ENCODE measurements at regions not wholly inside any gene's neighbourhood (a gene's known extent, or its start where the extent isn't known, plus 50 kb on each side); places are given as distances from the start of the nearest gene placed in this dataset.

DNA sequence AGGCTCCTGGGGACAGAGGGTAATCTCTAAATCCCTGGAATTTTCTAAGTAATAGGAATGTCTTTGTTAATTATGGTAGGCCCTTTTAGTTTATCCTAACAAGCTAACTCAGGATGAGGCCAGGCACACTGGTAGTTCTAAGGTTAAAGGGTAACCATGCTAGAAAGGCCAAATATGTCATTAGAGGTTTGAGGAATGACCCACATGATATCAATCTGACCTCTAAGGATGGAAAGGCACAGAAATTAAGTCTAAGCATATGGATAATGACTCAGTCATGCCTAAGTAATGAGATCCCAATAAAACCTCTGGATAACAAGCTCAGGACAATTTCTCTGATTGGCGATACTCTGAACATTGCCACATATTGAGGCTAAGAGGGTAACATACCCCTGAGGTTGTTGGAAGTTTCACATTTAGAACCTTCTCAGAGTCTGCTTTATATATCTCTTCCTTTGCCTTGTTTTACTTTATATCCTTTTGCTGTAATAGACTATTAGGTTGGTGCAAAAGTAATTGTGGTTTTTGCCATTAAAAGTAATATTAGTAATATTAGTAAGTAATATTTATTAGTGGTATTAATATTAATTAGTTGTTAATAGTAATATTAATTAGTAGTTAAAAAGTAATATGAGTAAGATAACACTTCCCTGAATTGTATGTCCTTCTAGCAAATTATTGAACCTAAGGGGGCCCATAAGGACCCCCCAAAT is 806.3 kb upstream of the GCFC2 start:
- TF ChIP-seq, protein P1, sequence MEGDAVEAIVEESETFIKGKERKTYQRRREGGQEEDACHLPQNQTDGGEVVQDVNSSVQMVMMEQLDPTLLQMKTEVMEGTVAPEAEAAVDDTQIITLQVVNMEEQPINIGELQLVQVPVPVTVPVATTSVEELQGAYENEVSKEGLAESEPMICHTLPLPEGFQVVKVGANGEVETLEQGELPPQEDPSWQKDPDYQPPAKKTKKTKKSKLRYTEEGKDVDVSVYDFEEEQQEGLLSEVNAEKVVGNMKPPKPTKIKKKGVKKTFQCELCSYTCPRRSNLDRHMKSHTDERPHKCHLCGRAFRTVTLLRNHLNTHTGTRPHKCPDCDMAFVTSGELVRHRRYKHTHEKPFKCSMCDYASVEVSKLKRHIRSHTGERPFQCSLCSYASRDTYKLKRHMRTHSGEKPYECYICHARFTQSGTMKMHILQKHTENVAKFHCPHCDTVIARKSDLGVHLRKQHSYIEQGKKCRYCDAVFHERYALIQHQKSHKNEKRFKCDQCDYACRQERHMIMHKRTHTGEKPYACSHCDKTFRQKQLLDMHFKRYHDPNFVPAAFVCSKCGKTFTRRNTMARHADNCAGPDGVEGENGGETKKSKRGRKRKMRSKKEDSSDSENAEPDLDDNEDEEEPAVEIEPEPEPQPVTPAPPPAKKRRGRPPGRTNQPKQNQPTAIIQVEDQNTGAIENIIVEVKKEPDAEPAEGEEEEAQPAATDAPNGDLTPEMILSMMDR (conservative IDR thresholded peaks at IDR 0.05; ENCODE audit: control insufficient read depth, insufficient read depth, low read depth, low read length): no peak
- DNase-seq (ENCODE audit: low read depth): no peak
- H3K4me3 ChIP-seq (ENCODE audit: control insufficient read depth, low read depth, low read length): no peak overlapping the region

DNA sequence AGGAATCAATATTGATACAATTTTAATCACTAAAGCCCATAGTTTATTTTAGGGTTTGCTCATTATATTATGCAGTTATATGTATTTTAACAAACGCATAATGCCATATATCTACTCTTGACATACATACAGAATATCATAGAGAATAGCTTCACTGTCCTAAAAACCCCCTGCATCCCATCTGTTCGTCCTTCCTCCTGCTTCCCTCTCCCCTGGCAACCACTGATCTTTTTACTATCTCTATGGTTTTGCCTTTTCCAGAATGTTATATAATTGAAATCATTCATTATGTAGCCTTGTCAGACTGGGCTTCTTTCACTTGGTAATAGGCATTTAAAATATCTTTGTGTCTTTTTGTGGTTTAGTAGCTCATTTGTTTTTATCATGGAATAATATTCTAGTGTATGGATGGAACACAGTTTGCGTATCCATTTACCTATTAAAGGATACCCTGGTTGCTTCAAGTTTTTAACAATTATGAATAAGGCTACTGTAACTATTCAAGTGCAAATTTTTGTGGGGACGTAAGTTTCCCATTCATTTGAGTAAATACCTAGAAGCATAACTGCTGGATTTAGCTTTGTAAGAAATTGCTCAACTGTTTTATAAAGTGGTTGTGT is 801.6 kb upstream of the GCFC2 start:
- no peak overlapping the region for H3K4me3 ChIP-seq (ENCODE audit: control insufficient read depth, low read depth, low read length)
- TF ChIP-seq, protein P1 (conservative IDR thresholded peaks at IDR 0.05; ENCODE audit: control insufficient read depth, insufficient read depth, low read depth, low read length): no peak
- DNase-seq (ENCODE audit: low read depth): no peak

DNA sequence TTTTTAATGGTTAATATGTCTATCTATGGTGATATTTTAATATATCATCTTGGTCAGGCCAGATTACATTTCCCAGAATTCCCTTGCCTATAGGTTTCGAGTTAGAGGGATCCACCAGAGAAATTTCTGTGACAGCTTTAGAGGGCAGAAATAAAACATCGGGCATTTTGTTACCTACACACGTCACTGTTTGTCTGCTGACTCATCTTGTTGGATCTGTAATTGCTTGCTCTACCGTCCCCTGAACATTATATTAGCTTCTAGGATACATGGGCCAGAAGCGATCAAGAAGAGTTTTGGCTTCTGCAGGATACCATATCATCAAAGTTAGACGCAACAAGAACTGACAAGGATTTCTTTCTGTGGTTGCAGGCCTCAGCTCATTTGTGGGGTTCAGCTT is 795.8 kb upstream of the GCFC2 start:
- no peak overlapping the region for H3K4me3 ChIP-seq (ENCODE audit: control insufficient read depth, low read depth, low read length)
- TF ChIP-seq, protein P1 (conservative IDR thresholded peaks at IDR 0.05; ENCODE audit: control insufficient read depth, insufficient read depth, low read depth, low read length): no peak
- DNase-seq (ENCODE audit: low read depth): no peak

DNA sequence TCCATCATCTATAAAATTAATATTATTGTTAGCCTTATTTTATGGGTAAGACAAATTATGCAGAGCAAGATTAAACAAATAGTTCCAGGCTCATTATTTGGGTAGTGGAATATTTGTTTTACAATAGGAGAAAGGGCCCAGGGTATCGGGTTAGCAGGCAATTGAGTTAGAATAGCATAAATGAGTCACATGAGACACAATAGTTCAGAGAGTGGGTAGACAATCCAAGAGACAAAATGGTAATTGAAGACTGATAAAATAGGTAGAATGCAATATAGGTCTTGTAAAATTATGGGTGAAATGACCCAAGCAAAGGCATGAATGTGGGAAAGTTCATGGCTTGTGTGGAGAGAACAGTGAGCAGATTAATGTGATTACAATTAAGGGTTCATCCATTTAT is 790.9 kb upstream of the GCFC2 start:
- no peak for DNase-seq (ENCODE audit: low read depth)
- H3K4me3 ChIP-seq (ENCODE audit: control insufficient read depth, low read depth, low read length): no peak overlapping the region
- TF ChIP-seq, protein P1 (conservative IDR thresholded peaks at IDR 0.05; ENCODE audit: control insufficient read depth, insufficient read depth, low read depth, low read length): no peak

DNA sequence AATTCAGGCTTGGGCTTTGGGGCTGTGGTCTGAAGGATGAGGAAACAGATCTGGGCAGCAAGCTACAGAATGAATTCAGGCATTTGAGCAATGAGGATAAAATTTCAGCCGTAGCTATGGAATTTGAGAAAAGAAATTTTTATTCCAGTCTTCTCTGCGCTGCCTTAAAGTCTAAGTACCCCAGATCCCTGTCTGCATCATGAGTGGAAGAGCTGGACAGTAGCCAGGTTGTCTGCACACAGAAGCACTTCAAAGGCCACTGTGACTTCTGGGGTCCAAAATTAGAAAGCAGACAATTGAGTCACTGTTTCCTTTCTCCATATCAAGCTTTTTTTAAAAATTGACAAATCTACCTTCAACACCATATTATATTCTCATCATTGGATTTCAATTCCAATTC is 787.6 kb upstream of the GCFC2 start:
- H3K4me3 ChIP-seq (ENCODE audit: control insufficient read depth, low read depth, low read length): no peak overlapping the region
- TF ChIP-seq, protein P1 (conservative IDR thresholded peaks at IDR 0.05; ENCODE audit: control insufficient read depth, insufficient read depth, low read depth, low read length): no peak
- DNase-seq (ENCODE audit: low read depth): no peak

DNA sequence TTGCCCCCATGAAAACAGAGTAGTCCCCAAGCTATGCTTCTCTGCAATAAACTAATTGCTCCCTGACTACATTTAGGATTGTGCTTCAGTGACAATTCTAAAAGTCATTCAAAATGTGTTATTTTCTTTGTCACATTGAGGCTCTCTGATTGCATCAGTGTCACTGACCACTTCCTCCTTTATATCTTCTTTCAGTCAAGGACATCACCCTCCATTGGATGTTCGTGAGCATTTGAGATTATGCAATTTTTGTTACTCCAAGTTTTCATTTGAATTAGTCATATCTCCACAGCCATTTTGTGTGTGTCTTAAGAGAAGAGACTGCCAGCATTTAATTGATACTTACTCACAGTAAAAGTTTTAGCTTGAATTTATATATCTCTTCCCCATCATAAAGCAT is 780.8 kb upstream of the GCFC2 start:
- no peak overlapping the region for H3K4me3 ChIP-seq (ENCODE audit: control insufficient read depth, low read depth, low read length)
- TF ChIP-seq, protein P1 (conservative IDR thresholded peaks at IDR 0.05; ENCODE audit: control insufficient read depth, insufficient read depth, low read depth, low read length): no peak
- DNase-seq (ENCODE audit: low read depth): no peak

Measured in fibroblast of mammary gland (primary cell).